HG03378 (cell line): ENCODE measurements at regions not wholly inside any gene's neighbourhood (a gene's known extent, or its start where the extent isn't known, plus 50 kb on each side); places are given as distances from the start of the nearest gene placed in this dataset.

Experiments
- ATAC-seq: cut with Tn5 transposase; IDR thresholded peaks from one replicate; pipeline ENCODE4 v1.9.1; 2021; ENCODE audit warnings: mild to moderate bottlenecking, moderate library complexity; ENCODE audit not compliant: unreplicated experiment

GRCh38 chr7:116083796-116084195 lies 53.2 kb upstream of the TFEC start:
- no peak for ATAC-seq

GRCh38 chr7:116086547-116087045 lies 56.0 kb upstream of the TFEC start:
- no peak for ATAC-seq

GRCh38 chr7:116087291-116087690 lies 56.7 kb upstream of the TFEC start:
- ATAC-seq: no peak

- no peak for ATAC-seq
Observed at GRCh38 chr7:116087984-116088383, 57.4 kb upstream of the TFEC start.

- ATAC-seq: no peak
Observed at GRCh38 chr7:116089293-116089692, 58.7 kb upstream of the TFEC start.

DNA sequence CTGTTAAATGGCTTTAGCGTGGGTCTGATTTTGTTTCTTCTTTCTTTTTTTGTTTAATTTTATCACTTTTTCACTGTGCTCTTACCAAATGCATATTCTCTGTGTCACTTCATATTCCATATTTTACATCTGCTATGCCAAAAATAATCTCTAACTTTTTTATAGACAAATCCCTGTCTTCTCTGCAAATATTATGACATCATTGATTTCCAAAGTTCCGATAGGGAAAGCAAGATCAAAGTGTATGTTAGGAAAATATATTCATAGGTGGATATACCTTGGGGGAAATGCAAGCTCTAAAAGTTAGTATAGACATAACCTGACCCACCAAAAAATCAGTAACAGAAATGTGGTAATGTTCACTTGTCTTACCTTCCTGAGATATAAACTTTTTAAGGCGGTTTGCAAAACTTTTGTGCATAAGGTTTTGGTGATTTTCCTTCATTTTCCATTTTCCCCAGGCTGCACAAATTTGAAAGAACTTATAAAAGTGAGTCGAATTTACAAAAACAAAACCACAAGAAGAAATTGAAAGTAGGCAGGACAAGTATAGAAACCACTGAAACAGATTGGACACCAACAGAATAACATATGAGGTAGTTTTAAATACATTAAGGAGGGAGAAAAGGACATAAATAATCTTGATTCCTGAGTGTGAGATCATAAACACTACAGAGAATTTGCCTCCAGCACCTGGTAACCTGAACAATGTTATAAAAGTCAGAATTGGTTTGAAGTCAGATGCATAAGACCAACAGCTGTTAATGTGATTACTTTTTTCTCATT lies 63.1 kb upstream of the TFEC start:
- no peak for ATAC-seq

GRCh38 chr7:116095396-116095795 lies 64.8 kb upstream of the TFEC start:
- no peak for ATAC-seq

DNA sequence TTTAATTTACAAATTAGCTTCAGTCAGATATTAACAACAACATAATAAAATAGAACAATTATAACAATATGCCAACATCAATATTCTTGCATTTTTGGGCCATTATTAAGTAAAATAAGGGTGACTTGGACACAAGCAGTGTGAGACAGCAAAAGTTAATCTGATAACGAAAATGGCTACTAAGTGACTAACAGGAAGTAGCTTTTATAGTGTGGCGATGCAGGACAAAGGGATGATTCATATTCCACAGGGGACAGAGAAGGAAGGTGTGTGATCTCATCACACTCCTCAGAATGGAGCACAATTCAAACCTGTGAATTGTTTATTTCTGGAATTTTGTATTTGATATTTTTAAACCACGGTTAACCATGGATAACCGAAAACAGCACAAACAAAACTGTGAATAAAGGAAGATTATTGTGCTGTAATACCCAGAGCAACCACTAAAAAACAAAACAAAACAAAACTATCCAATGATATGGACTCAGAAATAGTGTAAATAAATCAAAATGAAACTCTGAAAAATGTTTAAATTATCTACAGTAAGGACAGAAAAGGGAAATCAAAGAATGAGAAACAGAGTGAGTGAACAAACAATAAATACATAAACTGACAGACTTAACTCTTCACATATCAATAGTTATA lies 66.9 kb upstream of the TFEC start:
- ATAC-seq: no peak

DNA sequence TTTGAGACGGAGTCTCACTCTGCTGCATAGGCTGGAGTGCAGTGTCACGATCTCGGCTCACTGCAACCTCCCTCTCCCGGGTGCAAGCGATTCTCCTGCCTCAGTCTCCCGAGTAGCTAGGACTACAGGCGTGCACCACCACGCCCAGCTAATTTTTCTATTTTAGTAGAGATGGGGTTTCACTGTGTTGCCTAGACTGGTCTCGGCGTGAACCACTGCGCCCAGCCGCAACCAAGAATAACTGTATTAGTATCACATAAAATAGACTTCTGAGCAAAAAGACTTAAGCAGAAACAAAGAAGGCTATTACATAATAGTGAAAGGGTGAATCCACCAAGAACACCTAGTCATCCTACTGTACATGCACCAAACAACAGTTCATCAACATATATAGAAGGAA lies 67.6 kb upstream of the TFEC start:
- ATAC-seq: no peak

DNA sequence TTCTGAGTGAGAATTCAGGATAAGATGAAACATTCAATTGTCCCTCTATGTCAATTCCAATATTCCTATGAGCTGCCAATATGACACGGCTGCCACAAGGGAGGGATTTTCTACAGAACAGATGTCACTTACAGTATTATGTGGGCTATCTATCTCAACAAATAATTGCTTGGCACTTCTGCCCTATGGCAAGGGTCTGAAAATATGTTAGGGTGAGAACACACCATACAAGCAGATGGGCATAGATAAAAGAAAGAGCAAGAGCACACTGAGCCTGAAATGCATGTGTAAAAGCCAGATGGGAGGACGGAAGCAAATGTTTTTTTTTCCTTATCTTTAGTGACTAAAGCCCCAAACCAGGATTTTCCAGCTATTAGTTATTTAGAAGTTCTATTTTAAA lies 70.1 kb upstream of the TFEC start:
- no peak for ATAC-seq

DNA sequence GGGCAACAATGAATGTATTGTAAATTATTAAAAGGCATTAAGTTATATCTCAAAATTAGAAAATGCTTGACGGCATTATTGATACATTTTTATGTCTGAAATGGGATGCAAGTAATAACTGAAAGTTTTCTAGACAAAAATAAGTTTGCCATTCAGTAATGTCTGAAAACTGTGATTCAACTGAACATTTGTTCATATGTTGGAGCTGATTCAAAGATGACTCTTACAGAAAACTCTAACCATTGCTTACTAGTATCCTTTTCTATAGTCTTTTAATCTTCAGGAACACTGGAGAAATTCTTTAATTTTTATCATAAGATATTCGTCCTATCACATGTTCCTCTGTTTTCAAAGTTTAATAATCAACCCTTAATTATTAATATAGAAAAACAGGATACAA lies 71.1 kb upstream of the TFEC start:
- ATAC-seq: no peak

DNA sequence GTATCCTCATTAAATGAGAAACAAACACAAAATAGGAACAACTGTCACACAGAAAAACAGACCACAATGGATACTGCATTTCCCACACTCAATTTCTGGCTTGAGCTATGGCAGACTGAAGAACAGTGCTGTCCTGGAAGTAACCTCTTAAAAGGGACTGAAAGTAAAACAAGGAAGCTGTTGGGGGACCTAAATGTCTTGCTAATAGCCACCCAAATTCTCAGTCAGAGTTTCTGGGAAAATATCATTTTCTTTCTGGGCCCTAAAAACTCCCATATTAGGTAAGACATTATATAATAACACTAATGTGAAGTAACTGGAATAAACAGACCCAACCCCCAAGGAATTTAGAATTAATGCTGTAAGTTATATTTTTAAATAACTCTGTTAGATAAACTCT lies 80.9 kb upstream of the TFEC start:
- no peak for ATAC-seq

- no peak for ATAC-seq
Observed at GRCh38 chr7:116113310-116113709, 82.7 kb upstream of the TFEC start.

DNA sequence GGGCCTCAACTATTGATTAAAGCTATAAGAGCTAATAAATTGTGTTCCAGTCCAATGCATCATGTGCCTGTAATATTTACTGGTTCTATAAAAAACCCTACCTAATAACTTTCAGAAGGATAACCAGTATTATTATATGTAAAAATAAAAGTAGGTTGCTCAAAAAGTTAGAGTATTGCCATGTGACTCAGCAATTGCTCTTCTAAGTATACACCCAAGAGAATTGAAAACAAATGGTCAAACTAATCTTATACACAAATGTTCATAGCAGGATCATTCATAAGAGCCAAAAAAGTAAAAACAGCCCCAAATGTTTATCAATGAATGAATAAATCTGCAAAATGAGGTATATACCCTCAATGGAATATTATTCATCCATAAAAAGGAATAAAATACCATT lies 89.5 kb upstream of the TES start:
- ATAC-seq: no peak

DNA sequence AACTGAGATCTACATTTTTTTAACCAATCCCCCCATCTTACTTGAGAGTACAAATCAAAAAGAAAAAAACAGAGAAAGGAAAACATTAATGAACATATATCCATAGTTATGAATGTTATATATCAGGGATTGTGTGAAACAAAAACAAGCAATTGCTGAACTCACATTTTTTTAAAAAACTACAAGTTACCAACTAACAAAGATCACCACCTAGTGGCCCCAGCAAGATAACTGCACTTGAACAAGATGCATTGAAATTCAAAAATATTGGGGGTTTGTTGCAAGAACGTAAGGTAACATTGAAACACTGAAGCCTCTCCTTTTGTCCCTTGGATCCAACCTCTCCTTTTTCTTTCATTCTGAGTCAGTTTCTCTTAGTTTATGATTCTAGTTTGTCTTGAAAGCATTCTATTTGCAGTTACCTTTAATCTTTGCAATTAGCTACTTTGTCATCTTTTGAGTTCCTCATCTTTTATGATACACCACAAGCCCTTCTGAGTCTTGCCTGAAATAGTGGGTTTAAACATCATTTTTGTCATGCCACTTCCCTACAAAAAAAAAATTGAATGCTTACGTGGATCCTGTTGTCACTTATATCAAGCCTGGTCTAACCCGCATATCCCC lies 87.3 kb upstream of the TES start:
- ATAC-seq: no peak

GRCh38 chr7:116128139-116128538 lies 82.2 kb upstream of the TES start:
- ATAC-seq: no peak

- ATAC-seq: no peak
Observed at GRCh38 chr7:116135306-116135705, 75.0 kb upstream of the TES start.

GRCh38 chr7:116138202-116138801 lies 72.0 kb upstream of the TES start:
- ATAC-seq: peak; percentile 98

- ATAC-seq: no peak
Observed at GRCh38 chr7:116139007-116139406, 71.3 kb upstream of the TES start.

- ATAC-seq: no peak
Observed at GRCh38 chr7:116139807-116140206, 70.5 kb upstream of the TES start.

- no peak for ATAC-seq
Observed at GRCh38 chr7:116142374-116142773, 68.0 kb upstream of the TES start.

DNA sequence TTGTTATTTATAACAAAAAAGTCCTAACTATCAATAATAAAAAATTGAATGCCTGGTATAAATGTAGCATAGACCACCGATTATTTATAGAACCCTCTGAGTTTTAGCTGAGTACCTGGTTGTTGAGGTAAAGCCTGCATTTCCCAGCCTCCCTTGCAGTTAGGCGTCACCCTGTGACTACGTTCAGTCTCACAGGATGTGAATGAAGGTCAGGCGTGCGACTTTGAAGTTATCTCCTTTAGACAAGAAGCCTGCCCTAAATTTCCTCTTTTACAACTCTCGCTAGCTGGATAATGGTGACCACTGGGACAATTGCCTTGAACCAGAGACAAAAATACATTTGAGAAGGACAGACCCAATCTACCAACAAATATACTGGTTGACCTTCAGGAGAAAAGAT lies 67.5 kb upstream of the TES start:
- no peak for ATAC-seq
